ENCODE measurements at regions not wholly inside any gene's neighbourhood (a gene's known extent, or its start where the extent isn't known, plus 50 kb on each side); places are given as distances from the start of the nearest gene placed in this dataset.

GRCh38 chr3:117735481-117736101 is 1026.0 kb downstream of the TUSC7 start:
- no peak overlapping the region for H3K4me3 ChIP-seq
- no peaks in the 10 kb centered on the region for H3K9me3 ChIP-seq
- no peaks in the 10 kb centered on the region for H3K27me3 ChIP-seq
- DNase-seq: no peak
- ATAC-seq: no peak
- TF ChIP-seq CTCF (IDR thresholded peaks at IDR 0.05 in 4 of 5, conservative IDR thresholded peaks at IDR 0.05 in 1 of 5): no peak
- no peaks in the 10 kb centered on the region for H3K4me1 ChIP-seq
- no peak overlapping the region for H3K27ac ChIP-seq
- no peaks in the 10 kb centered on the region for H3K36me3 ChIP-seq
- intact Hi-C loops (cut with DNase I; ENCODE audit: low total_unique reads): no loop called here
- in situ Hi-C loops (cut with MboI; ENCODE audit: low sequenced_read_pairs in 4 of 4): no loop called here

- TF ChIP-seq CTCF (IDR thresholded peaks at IDR 0.05 in 4 of 5, conservative IDR thresholded peaks at IDR 0.05 in 1 of 5) (no peak), POLR2A (IDR thresholded peaks at IDR 0.05) (no peak)
- DNase-seq (no peak), ATAC-seq (no peak)
- no peak overlapping the region for H3K27ac ChIP-seq
- in situ Hi-C loops (cut with MboI; ENCODE audit: low sequenced_read_pairs in 4 of 4) (no loop called here), intact Hi-C loops (cut with DNase I; ENCODE audit: low total_unique reads) (no loop called here)
- H3K36me3 ChIP-seq: no peaks in the 10 kb centered on the region
- no peaks in the 10 kb centered on the region for H3K27me3 ChIP-seq
- H3K4me1 ChIP-seq: no peaks in the 10 kb centered on the region
- H3K4me3 ChIP-seq: no peak overlapping the region
- H3K9me3 ChIP-seq: no peaks in the 10 kb centered on the region
These were observed 1027.3 kb downstream of the TUSC7 start for GRCh38 chr3:117736846-117737245.

GRCh38 chr3:117743993-117744392 is 1034.4 kb downstream of the TUSC7 start:
- intact Hi-C loops (cut with DNase I; ENCODE audit: low total_unique reads): no loop called here
- TF ChIP-seq CTCF (IDR thresholded peaks at IDR 0.05 in 4 of 5, conservative IDR thresholded peaks at IDR 0.05 in 1 of 5) (no peak), POLR2A (IDR thresholded peaks at IDR 0.05) (no peak)
- H3K4me1 ChIP-seq: no peaks in the 10 kb centered on the region

GRCh38 chr3:117744935-117745334 is 1035.4 kb downstream of the TUSC7 start:
- Histone ChIP-seq H3K27me3 (no peaks in the 10 kb centered on the region), H3K36me3 (no peaks in the 10 kb centered on the region), H3K4me3 (no peak overlapping the region), H3K4me1 (no peaks in the 10 kb centered on the region), H3K9me3 (no peaks in the 10 kb centered on the region), H3K27ac (no peak overlapping the region)
- intact Hi-C loops (cut with DNase I; ENCODE audit: low total_unique reads): no loop called here
- in situ Hi-C loops (cut with MboI; ENCODE audit: low sequenced_read_pairs in 4 of 4): no loop called here
- no peak for DNase-seq
- TF ChIP-seq POLR2A (IDR thresholded peaks at IDR 0.05): no peak
- TF ChIP-seq CTCF (IDR thresholded peaks at IDR 0.05 in 4 of 5, conservative IDR thresholded peaks at IDR 0.05 in 1 of 5): no peak
- ATAC-seq: no peak

More at GRCh38 chr3:117743993-117744392, 1034.4 kb downstream of the TUSC7 start:
- ATAC-seq: no peak
- no peak for DNase-seq
- Histone ChIP-seq H3K4me3 (no peak overlapping the region), H3K27me3 (no peaks in the 10 kb centered on the region), H3K27ac (no peak overlapping the region), H3K36me3 (no peaks in the 10 kb centered on the region), H3K9me3 (no peaks in the 10 kb centered on the region)
- in situ Hi-C loops (cut with MboI; ENCODE audit: low sequenced_read_pairs in 4 of 4): no loop called here

- in situ Hi-C loops (cut with MboI; ENCODE audit: low sequenced_read_pairs in 4 of 4) (no loop called here), intact Hi-C loops (cut with DNase I; ENCODE audit: low total_unique reads) (no loop called here)
- Histone ChIP-seq H3K27ac (no peak overlapping the region), H3K4me1 (no peaks in the 10 kb centered on the region), H3K27me3 (no peaks in the 10 kb centered on the region), H3K9me3 (no peaks in the 10 kb centered on the region), H3K36me3 (no peaks in the 10 kb centered on the region), H3K4me3 (no peak overlapping the region)
- DNase-seq: no peak
- TF ChIP-seq POLR2A (IDR thresholded peaks at IDR 0.05) (no peak), CTCF (IDR thresholded peaks at IDR 0.05 in 4 of 5, conservative IDR thresholded peaks at IDR 0.05 in 1 of 5) (no peak)
- no peak for ATAC-seq
These were observed 1035.9 kb downstream of the TUSC7 start for GRCh38 chr3:117745516-117745915.

All from gastrocnemius medialis (tissue), 4 donors.